ELR (cell line): ENCODE measurements at regions not wholly inside any gene's neighbourhood (a gene's known extent, or its start where the extent isn't known, plus 50 kb on each side); places are given as distances from the start of the nearest gene placed in this dataset.
"Not testable (repeated sequence)": the region's sequence is repeated elsewhere in the genome, so short reads cannot be mapped to it uniquely, and the experiment has no call there.

Experiments
- DNase-seq: peaks from one replicate; pipeline ENCODE4 v3.0.0-alpha.2; 2015; ENCODE audit warnings: low read depth

GRCh38 chr6:9103876-9104521 is 668.7 kb upstream of the SLC35B3 start:
- no peak for DNase-seq

- DNase-seq = no peak
Observed at GRCh38 chr6:9101920-9102319, 666.6 kb upstream of the SLC35B3 start.

GRCh38 chr6:9100869-9101580 is 665.7 kb upstream of the SLC35B3 start:
- no peak for DNase-seq

GRCh38 chr6:9095729-9096128 is 660.4 kb upstream of the SLC35B3 start:
- no peak for DNase-seq

GRCh38 chr6:9095137-9095536 is 659.8 kb upstream of the SLC35B3 start:
- DNase-seq = no peak

- no peak for DNase-seq
Observed at GRCh38 chr6:9089724-9090123, 654.4 kb upstream of the SLC35B3 start.

GRCh38 chr6:9087470-9087869 is 652.1 kb upstream of the SLC35B3 start:
- no peak for DNase-seq

- DNase-seq = peak; percentile 17
Observed at GRCh38 chr6:9086331-9086730, 651.0 kb upstream of the SLC35B3 start.

GRCh38 chr6:9085709-9086070 is 650.3 kb upstream of the SLC35B3 start:
- DNase-seq = no peak

GRCh38 chr6:9085054-9085708 is 649.8 kb upstream of the SLC35B3 start:
- no peak for DNase-seq

GRCh38 chr6:9083108-9083507 is 647.8 kb upstream of the SLC35B3 start:
- no peak for DNase-seq

- DNase-seq = no peak
Observed at GRCh38 chr6:9066726-9067125, 631.4 kb upstream of the SLC35B3 start.

- DNase-seq = peak; percentile 12
Observed at GRCh38 chr6:9064156-9064555, 628.8 kb upstream of the SLC35B3 start.

GRCh38 chr6:9062596-9062995 is 627.3 kb upstream of the SLC35B3 start:
- no peak for DNase-seq

- no peak for DNase-seq
Observed at GRCh38 chr6:9057937-9058336, 622.6 kb upstream of the SLC35B3 start.

- no peak for DNase-seq
Observed at GRCh38 chr6:9056556-9056955, 621.2 kb upstream of the SLC35B3 start.

GRCh38 chr6:9044426-9044825 is 609.1 kb upstream of the SLC35B3 start:
- no peak for DNase-seq

GRCh38 chr6:9040718-9041117 is 605.4 kb upstream of the SLC35B3 start:
- no peak for DNase-seq

- no peak for DNase-seq
Observed at GRCh38 chr6:9039258-9039657, 603.9 kb upstream of the SLC35B3 start.

GRCh38 chr6:9028086-9028485 is 592.7 kb upstream of the SLC35B3 start:
- no peak for DNase-seq

- DNase-seq = peak; percentile 15
Observed at GRCh38 chr6:9025796-9026394, 590.5 kb upstream of the SLC35B3 start.

GRCh38 chr6:9025228-9025627 is 589.9 kb upstream of the SLC35B3 start:
- DNase-seq = no peak

GRCh38 chr6:9024246-9024645 is 588.9 kb upstream of the SLC35B3 start:
- not testable (repeated sequence) for DNase-seq
